Thyroid gland (tissue), 4 donors: ENCODE measurements at regions not wholly inside any gene's neighbourhood (a gene's known extent, or its start where the extent isn't known, plus 50 kb on each side); places are given as distances from the start of the nearest gene placed in this dataset.
"Not testable (repeated sequence)": the region's sequence is repeated elsewhere in the genome, so short reads cannot be mapped to it uniquely, and the experiment has no call there.

Source experiments
- DNase-seq, 2 donors: peaks; one replicate each; pipeline ENCODE4 v3.0.0-alpha.2; 2019
- H3K27ac ChIP-seq, 3 donors: fragments of 200-600 bp; sonication (generic); 1 replicate in 2 of 3; 2 replicates in 1 of 3; pipeline ENCODE4 v1.5.1; 2016 to 2019; ENCODE audit warnings: mild to moderate bottlenecking in 1 of 3, moderate library complexity in 1 of 3
- H3K27me3 ChIP-seq: fragments of 200-600 bp; sonication (generic); one replicate; pipeline ENCODE4 v1.5.1; 2019
- H3K36me3 ChIP-seq, 2 donors: fragments of 200-600 bp; sonication (generic); one replicate each; pipeline ENCODE4 v1.5.1; 2016 to 2019
- H3K4me1 ChIP-seq, 2 donors: fragments of 200-600 bp; sonication (generic); one replicate each; pipeline ENCODE4 v1.5.1; 2017 to 2019
- H3K4me3 ChIP-seq, 3 donors: fragments of 200-600 bp; sonication (generic); replicated peaks in 1 of 3; 1 replicate in 2 of 3; 2 replicates in 1 of 3; pipeline ENCODE4 v1.5.1; 2016; ENCODE audit warnings: mild to moderate bottlenecking in 1 of 3
- H3K9me3 ChIP-seq: fragments of 200-600 bp; sonication (generic); one replicate; pipeline ENCODE4 v1.5.1; 2017
- POLR2A ChIP-seq, 2 donors: fragments of 450-650 bp; IDR thresholded peaks; one replicate each; pipeline ENCODE4 v1.6.1; 2017; ENCODE audit warnings: antibody characterized with exemption in 2 of 2, mild to moderate bottlenecking in 2 of 2, moderate library complexity in 1 of 2
- WGBS, 2 donors: methylation state at CpG; one replicate each; pipeline ENCODE4 v1.1.5; 2017; 5-methylcytosine and 5-hydroxymethylcytosine counted together
- intact Hi-C: fragments of 100-400 bp; cut with DNase I; formaldehyde crosslinking; loops from one replicate; pipeline ENCODE4 v1.15.1; 2023
- TF ChIP-seq, protein P1 (sequence below), 6 experiments: fragments of 200-600 bp in 3 of 6; fragments of 450-650 bp in 3 of 6; sonication (generic) in 3 of 6; IDR thresholded peaks; one replicate each; pipeline ENCODE4 v1.5.1; 2016 to 2019; ENCODE audit warnings: antibody characterized with exemption in 6 of 6, mild to moderate bottlenecking in 2 of 6, inconsistent platforms in 1 of 6, moderate library complexity in 1 of 6

DNA sequence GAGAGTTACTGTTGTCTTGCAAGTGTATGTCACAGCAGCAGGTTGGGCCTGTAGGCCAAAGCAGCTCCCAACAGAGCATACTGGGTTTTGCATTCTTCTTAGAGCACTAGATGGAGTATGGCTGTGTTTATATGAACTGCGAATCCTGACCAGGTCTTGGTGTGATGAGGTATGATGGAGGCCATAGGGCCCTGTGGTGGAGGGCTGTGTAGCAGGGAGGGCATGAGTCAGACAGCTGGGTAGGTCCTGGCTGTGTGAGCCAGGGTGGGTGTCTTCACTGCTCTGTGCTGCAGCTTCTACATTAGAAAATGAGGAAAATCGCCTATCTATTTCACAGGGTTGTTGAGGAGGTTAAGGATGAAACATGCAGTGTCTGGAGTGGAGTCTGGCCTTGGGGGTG, 124.2 kb downstream of the BUB3 start:
- Histone ChIP-seq H3K9me3 (no peaks in the 10 kb centered on the region), H3K27ac (no peak overlapping the region), H3K27me3 (no peaks in the 10 kb centered on the region), H3K36me3 (no peaks in the 10 kb centered on the region), H3K4me1 (peaks cover 0 to 7% of the 10 kb centered on the region in 2 donors), H3K4me3 (no peak overlapping the region)
- 94 to 95% methylated on average over 2 of the region's 2 CpGs for WGBS, 2 donors
- intact Hi-C loops, result no loop called here
- no peak for DNase-seq
- TF ChIP-seq, protein P1, sequence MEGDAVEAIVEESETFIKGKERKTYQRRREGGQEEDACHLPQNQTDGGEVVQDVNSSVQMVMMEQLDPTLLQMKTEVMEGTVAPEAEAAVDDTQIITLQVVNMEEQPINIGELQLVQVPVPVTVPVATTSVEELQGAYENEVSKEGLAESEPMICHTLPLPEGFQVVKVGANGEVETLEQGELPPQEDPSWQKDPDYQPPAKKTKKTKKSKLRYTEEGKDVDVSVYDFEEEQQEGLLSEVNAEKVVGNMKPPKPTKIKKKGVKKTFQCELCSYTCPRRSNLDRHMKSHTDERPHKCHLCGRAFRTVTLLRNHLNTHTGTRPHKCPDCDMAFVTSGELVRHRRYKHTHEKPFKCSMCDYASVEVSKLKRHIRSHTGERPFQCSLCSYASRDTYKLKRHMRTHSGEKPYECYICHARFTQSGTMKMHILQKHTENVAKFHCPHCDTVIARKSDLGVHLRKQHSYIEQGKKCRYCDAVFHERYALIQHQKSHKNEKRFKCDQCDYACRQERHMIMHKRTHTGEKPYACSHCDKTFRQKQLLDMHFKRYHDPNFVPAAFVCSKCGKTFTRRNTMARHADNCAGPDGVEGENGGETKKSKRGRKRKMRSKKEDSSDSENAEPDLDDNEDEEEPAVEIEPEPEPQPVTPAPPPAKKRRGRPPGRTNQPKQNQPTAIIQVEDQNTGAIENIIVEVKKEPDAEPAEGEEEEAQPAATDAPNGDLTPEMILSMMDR (IDR thresholded peaks at IDR 0.05), result no peak
- no peak for TF ChIP-seq POLR2A (IDR thresholded peaks at IDR 0.05)

DNA sequence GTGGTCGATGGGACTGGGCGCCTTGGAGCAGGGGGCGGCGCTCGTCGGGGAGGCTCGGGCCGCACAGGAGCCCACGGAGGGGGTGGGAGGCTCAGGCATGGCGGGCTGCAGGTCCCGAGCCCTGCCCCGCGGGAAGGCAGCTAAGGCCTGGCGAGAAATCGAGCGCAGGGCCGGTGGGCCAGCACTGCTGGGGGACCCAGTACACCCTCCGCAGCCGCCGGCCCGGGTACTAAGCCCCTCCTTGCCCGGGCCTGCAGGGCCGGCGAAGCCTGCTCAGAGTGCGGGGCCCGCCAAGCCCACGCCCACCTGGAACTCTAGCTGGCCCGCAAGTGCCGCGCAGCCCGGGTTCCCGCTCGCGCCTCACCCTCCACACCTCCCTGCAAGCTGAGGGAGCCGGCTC, 129.2 kb downstream of the BUB3 start:
- intact Hi-C loops, H3K4me1 ChIP-seq, H3K36me3 ChIP-seq, DNase-seq, H3K27me3 ChIP-seq, H3K9me3 ChIP-seq, H3K4me3 ChIP-seq, H3K27ac ChIP-seq: not testable (repeated sequence)
- 95 to 97% methylated on average over 20 to 21 of the region's 35 CpGs for WGBS, 2 donors

DNA sequence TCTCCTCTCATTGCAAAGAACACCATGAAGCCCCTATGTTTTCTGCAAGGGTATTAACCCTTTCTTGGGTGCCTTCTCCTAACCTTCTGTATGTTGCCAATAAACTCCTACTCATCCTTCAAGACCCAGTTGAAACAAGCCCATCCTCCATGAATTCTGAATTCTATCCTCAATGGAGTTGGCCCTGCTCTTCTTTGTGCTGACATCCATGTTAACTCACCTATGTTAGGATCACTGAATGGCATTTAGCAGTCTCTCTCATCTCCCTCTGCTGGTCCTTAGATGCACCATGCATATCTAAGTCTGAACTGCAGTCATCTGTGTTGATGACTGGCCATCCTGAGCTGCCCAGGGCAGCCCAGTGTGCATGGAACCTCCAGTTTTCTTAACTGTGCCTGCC, 129.8 kb downstream of the BUB3 start:
- H3K9me3 ChIP-seq, result no peaks in the 10 kb centered on the region
- no peaks in the 10 kb centered on the region for H3K36me3 ChIP-seq
- H3K27me3 ChIP-seq, result no peaks in the 10 kb centered on the region
- H3K4me1 ChIP-seq, result no peaks in the 10 kb centered on the region
- intact Hi-C loops, result no loop called here
- TF ChIP-seq POLR2A (IDR thresholded peaks at IDR 0.05), result no peak
- TF ChIP-seq, protein P1 (IDR thresholded peaks at IDR 0.05), result no peak
- no peak overlapping the region for H3K27ac ChIP-seq
- DNase-seq, result no peak
- no peak overlapping the region for H3K4me3 ChIP-seq

DNA sequence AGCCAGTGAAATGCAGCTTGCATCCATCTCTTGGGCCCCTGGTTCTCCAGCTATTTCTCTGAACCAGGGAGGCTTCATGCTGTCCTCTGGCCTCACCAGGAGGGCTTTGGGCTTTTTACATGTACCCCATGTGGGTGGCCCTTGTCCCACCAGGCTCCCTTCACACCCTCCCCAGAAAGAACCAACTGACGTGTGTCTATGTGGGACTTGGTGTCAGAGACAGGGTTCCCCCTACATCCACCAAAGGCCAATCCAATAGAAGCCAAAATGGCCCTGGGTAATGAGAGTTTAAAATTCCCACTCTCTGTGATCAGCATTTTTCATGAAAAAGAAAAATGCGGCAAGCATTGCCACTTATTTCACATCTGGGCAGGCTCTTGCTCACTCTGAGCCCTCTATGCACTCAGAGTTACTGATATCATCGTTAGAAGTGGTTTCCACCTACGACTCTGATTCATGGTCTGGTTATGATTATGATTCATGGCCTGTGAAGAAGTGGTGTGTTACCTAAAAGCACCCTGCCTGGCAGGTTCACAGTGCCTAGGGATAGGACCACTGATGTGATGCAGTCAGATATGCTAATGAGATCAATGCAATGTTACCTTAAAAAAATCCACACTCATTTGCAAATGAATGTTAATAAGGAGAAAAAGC, 133.5 kb downstream of the BUB3 start:
- intact Hi-C loops, result no loop called here
- Histone ChIP-seq H3K27me3 (no peaks in the 10 kb centered on the region), H3K4me3 (no peak overlapping the region), H3K27ac (no peak overlapping the region), H3K9me3 (no peaks in the 10 kb centered on the region), H3K36me3 (no peaks in the 10 kb centered on the region), H3K4me1 (no peaks in the 10 kb centered on the region)
- TF ChIP-seq, protein P1 (IDR thresholded peaks at IDR 0.05), result no peak
- no peak for TF ChIP-seq POLR2A (IDR thresholded peaks at IDR 0.05)
- 75 to 76% methylated on average over 4 of the region's 4 CpGs for WGBS, 2 donors
- no peak for DNase-seq

DNA sequence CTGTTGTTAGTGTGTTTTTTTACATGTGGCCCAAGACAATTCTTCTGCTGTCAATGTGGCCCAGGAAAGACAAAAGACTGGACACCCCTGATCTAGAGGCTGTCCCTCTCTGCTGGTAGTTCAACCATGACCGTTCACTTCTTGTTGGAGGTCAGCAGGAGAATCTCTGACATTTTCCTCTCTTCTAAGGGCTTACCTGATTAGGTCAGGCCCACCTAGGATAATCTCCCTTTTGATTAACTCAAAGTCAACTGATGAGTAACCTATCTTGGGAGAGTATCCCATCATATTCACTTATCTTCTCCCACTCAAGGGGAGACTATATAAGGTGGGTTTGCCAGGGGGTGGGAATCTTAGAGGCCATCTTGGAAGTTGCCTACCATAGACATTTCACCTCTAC, 135.2 kb downstream of the BUB3 start:
- DNase-seq, result no peak

More for the DNA sequence above, 135.2 kb downstream of the BUB3 start:
- Histone ChIP-seq H3K9me3 (no peaks in the 10 kb centered on the region), H3K27ac (no peak overlapping the region), H3K4me1 (no peaks in the 10 kb centered on the region), H3K4me3 (no peak overlapping the region), H3K27me3 (no peaks in the 10 kb centered on the region), H3K36me3 (no peaks in the 10 kb centered on the region)
- WGBS, 2 donors, result 64 to 86% methylated on average over 1 of the region's 1 CpG
- intact Hi-C loops, result no loop called here
- TF ChIP-seq, protein P1 (IDR thresholded peaks at IDR 0.05), result no peak
- no peak for TF ChIP-seq POLR2A (IDR thresholded peaks at IDR 0.05)
